Astrocyte of the cerebellum (primary cell): ENCODE measurements at regions not wholly inside any gene's neighbourhood (a gene's known extent, or its start where the extent isn't known, plus 50 kb on each side); places are given as distances from the start of the nearest gene placed in this dataset.
A peak's percentile ranks its signal among the peaks of the same experiment; 100 is the strongest.

Experiments used
- DNase-seq: peaks from one replicate; pipeline ENCODE4 v3.0.0-alpha.2; 2011; ENCODE audit warnings: low read depth
- H3K4me3 ChIP-seq: 2 replicates; pipeline ENCODE4 v1.5.1; 2011; ENCODE audit warnings: mild to moderate bottlenecking, low read depth, low read length, moderate library complexity
- CTCF ChIP-seq: IDR thresholded peaks from 2 replicates; pipeline ENCODE4 v1.5.1; 2012; ENCODE audit warnings: low read length, low read depth, moderate library complexity, mild to moderate bottlenecking; ENCODE audit errors: missing control alignments
- in situ Hi-C: cut with HindIII; loops from 2 replicates; pipeline ENCODE4 v1.10.0; 2017; ENCODE audit warnings: low sequenced_read_pairs

GRCh38 chr12:116687888-116688287 is 50.0 kb downstream of the SPRING1 start:
- TF ChIP-seq CTCF = peak; percentile 30
- in situ Hi-C loops = no loop called here
- no peak overlapping the region for H3K4me3 ChIP-seq
- DNase-seq = no peak

DNA sequence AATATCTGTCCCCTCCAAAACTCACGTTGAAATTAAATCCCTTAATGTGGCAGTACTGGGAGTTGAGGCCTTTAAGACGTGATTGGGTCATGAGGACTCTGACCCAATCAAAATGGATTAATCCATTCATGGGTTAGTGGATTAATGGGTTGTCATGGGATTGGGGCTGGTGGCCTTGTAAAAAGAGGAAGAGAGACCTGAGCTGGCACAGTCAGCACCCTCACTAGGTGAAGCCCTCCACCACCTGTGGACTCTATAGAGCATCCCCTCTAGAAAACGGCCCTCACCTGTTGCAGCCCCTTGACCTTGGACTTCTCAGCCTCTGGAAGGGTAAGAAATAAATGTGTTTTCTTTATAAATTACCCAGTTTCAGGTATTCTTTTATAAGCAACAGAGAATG is 53.0 kb downstream of the SPRING1 start:
- in situ Hi-C loops = no loop called here
- H3K4me3 ChIP-seq = no peak overlapping the region
- DNase-seq = no peak
- TF ChIP-seq CTCF = no peak

GRCh38 chr12:116677202-116677661 is 60.6 kb downstream of the SPRING1 start:
- in situ Hi-C loops = no loop called here
- no peak overlapping the region for H3K4me3 ChIP-seq
- no peak for DNase-seq
- TF ChIP-seq CTCF = no peak

GRCh38 chr12:116675339-116676107 is 62.3 kb downstream of the SPRING1 start:
- no peak for DNase-seq
- in situ Hi-C loops = no loop called here
- H3K4me3 ChIP-seq = no peak overlapping the region
- TF ChIP-seq CTCF = no peak

DNA sequence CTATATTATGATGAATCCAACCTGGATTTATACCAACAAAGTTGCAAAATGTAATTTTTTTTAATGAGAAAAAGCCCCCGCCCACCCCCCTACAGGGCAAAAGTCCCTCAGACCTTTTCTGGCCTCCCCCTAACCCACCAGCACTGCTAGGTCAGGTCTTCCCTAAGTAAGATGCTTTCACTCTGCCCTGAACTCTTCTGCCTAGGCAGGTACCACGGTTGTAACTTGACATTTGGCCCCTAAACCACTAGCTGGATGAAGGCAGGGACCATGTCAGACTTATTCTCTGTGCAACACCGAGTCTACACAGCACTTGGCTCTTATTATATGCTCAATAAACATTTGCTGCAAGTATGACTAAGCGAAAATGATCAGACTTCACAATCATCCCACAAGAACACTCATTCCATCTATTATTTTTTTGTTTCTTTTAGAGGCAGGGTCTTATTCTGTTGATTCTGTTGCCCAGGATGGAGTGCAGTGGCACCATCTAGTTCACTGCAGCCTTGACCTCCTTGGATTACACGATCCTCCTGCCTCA is 63.2 kb downstream of the SPRING1 start:
- TF ChIP-seq CTCF = no peak
- DNase-seq = no peak
- no peak overlapping the region for H3K4me3 ChIP-seq
- in situ Hi-C loops = no loop called here

DNA sequence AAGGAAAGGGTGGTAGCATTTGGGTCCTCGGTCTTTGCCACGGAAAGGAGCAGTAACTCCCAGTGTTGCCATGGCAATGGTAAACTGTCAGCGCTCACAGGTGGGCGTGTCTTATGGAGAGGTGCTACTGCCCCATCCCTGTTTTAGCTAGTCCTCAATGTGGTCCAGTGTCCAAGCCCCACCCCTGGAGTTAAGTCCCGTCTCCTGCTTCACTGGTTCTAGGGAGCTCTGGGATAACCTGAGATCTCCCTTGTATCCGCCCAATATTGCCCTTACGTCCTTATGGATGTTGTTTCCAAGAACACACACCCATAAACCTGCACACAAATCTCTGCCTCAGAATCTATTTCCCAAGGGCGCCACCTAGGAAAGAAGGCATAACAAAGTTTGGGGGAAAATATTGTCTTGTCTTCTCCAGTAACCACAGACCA is 64.2 kb downstream of the SPRING1 start:
- no peak overlapping the region for H3K4me3 ChIP-seq
- no peak for TF ChIP-seq CTCF
- in situ Hi-C loops = no loop called here
- no peak for DNase-seq
